Lower lobe of right lung (tissue), 2 donors: ENCODE measurements at regions not wholly inside any gene's neighbourhood (a gene's known extent, or its start where the extent isn't known, plus 50 kb on each side); places are given as distances from the start of the nearest gene placed in this dataset.

ENCODE experiments used
- ATAC-seq, 2 donors: fragments of 200-7000 bp; cut with Tn5 transposase; one replicate each; pipeline ENCODE4 v1.9.1; 2020 to 2022; ENCODE audit warnings: mild to moderate bottlenecking in 2 of 2, moderate library complexity in 2 of 2
- DNase-seq: peaks from one replicate; pipeline ENCODE4 v3.0.0-alpha.2; 2020
- H3K27ac ChIP-seq: fragments of 200-600 bp; one replicate; pipeline ENCODE4 v1.8.0; 2022
- H3K27me3 ChIP-seq: fragments of 200-600 bp; one replicate; pipeline ENCODE4 v1.8.0; 2022; ENCODE audit warnings: low read depth
- H3K36me3 ChIP-seq: fragments of 200-600 bp; one replicate; pipeline ENCODE4 v1.8.0; 2022; ENCODE audit warnings: mild to moderate bottlenecking
- H3K4me1 ChIP-seq: fragments of 200-600 bp; one replicate; pipeline ENCODE4 v1.8.0; 2022
- H3K4me3 ChIP-seq: fragments of 200-600 bp; one replicate; pipeline ENCODE4 v1.8.0; 2022; ENCODE audit warnings: mild to moderate bottlenecking
- H3K9me3 ChIP-seq: fragments of 200-600 bp; one replicate; pipeline ENCODE4 v1.8.0; 2022
- CTCF ChIP-seq: fragments of 200-600 bp; IDR thresholded peaks from one replicate; pipeline ENCODE4 v1.8.0; 2022; ENCODE audit warnings: antibody characterized with exemption, mild to moderate bottlenecking
- intact Hi-C: fragments of 100-400 bp; cut with DNase I; formaldehyde crosslinking; loops from one replicate; pipeline ENCODE4 v1.11.0; 2022
- donor health status: DM: no; HTN: yes; CAD: no; lungs with severe emphysema.

DNA sequence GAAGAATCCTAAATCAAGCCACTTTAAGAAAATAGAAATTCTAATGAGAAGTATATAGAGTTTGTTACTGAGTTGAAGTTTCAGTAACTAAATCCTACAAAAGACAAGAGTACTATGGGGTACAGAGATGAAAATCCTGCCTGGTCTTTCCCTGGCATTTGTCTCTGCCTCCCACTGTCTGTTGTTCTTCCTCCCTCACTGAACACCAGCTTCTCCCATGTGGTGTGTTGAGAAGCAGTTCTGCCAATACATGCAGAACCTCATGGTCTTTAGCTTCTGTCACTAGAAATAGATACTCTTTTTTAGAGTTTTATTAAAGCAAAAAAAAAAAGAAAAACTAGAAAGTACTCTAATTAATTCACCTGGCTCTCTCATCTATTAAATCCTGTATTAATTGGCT is 664.4 kb downstream of the CDH8 start:
- TF ChIP-seq CTCF = no peak
- no peaks in the 10 kb centered on the region for H3K4me1 ChIP-seq
- H3K9me3 ChIP-seq = no peaks in the 10 kb centered on the region
- DNase-seq (no peak), ATAC-seq (no peak)
- no peak overlapping the region for H3K4me3 ChIP-seq
- no peaks in the 10 kb centered on the region for H3K27me3 ChIP-seq
- intact Hi-C loops = no loop called here
- no peaks in the 10 kb centered on the region for H3K36me3 ChIP-seq
- no peak overlapping the region for H3K27ac ChIP-seq

GRCh38 chr16:61371388-61371787 is 664.9 kb downstream of the CDH8 start:
- no peaks in the 10 kb centered on the region for H3K27me3 ChIP-seq
- DNase-seq = no peak
- H3K9me3 ChIP-seq = no peaks in the 10 kb centered on the region
- no peaks in the 10 kb centered on the region for H3K36me3 ChIP-seq
- no peak overlapping the region for H3K27ac ChIP-seq
- H3K4me3 ChIP-seq = no peak overlapping the region
- no peak for ATAC-seq
- H3K4me1 ChIP-seq = no peaks in the 10 kb centered on the region
- intact Hi-C loops = no loop called here
- no peak for TF ChIP-seq CTCF

GRCh38 chr16:61370564-61370963 is 665.7 kb downstream of the CDH8 start:
- H3K36me3 ChIP-seq = no peaks in the 10 kb centered on the region
- no peak for TF ChIP-seq CTCF
- no peaks in the 10 kb centered on the region for H3K27me3 ChIP-seq
- no peak overlapping the region for H3K4me3 ChIP-seq
- H3K27ac ChIP-seq = no peak overlapping the region
- ATAC-seq = no peak
- intact Hi-C loops = no loop called here
- no peak for DNase-seq
- no peaks in the 10 kb centered on the region for H3K4me1 ChIP-seq
- H3K9me3 ChIP-seq = no peaks in the 10 kb centered on the region

- Histone ChIP-seq H3K9me3 (no peaks in the 10 kb centered on the region), H3K4me3 (no peak overlapping the region), H3K4me1 (no peaks in the 10 kb centered on the region), H3K36me3 (no peaks in the 10 kb centered on the region), H3K27ac (no peak overlapping the region), H3K27me3 (no peaks in the 10 kb centered on the region)
- intact Hi-C loops = no loop called here
- no peak for DNase-seq
- TF ChIP-seq CTCF = no peak
- ATAC-seq = no peak
These were observed 670.2 kb downstream of the CDH8 start for GRCh38 chr16:61366006-61366405.

DNA sequence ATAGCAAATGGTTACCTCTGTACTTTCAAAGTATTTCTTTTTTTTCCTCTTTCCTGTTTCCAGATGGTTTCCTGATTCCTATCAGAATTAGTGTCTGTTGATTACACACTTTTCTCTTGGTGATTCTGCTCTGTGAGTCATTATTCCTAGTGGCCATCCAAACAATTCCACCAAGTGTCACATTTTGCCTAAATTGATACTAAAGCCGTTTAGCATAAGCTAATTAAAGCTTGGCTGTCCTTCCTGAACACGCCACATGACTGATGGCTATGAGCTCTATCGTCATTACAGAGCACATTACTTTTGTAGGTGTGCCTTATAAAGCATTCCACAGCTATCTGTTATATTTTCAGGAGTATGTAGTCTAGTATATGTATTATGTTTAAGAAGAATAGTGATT is 671.2 kb downstream of the CDH8 start:
- Histone ChIP-seq H3K4me3 (no peak overlapping the region), H3K27ac (no peak overlapping the region), H3K27me3 (no peaks in the 10 kb centered on the region), H3K4me1 (no peaks in the 10 kb centered on the region), H3K36me3 (no peaks in the 10 kb centered on the region), H3K9me3 (no peaks in the 10 kb centered on the region)
- intact Hi-C loops = no loop called here
- DNase-seq (no peak), ATAC-seq (no peak)
- no peak for TF ChIP-seq CTCF

DNA sequence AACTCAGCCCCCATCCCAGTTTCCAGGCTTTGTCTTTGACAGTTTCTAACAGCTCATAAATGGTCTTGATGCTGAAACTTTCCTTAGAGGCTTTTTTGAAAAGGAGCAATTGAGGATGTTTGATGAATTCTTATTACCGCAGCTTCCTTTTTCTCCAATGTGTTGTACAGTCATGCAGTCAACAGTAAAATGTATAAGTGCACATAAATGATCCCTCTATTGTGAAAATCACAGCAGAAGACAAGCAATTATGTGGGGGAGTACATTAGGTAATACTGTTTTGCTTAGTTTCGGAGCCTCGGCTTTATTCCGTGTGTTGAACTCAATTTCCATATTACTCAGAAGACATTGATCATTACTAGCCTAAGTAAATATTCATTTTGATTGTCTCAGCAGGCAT is 673.7 kb downstream of the CDH8 start:
- Histone ChIP-seq H3K4me1 (no peaks in the 10 kb centered on the region), H3K36me3 (no peaks in the 10 kb centered on the region), H3K27me3 (no peaks in the 10 kb centered on the region), H3K27ac (no peak overlapping the region), H3K9me3 (no peaks in the 10 kb centered on the region), H3K4me3 (no peak overlapping the region)
- DNase-seq (no peak), ATAC-seq (no peak)
- intact Hi-C loops = no loop called here
- TF ChIP-seq CTCF = no peak
